DOHH2 (cell line): ENCODE measurements at regions not wholly inside any gene's neighbourhood (a gene's known extent, or its start where the extent isn't known, plus 50 kb on each side); places are given as distances from the start of the nearest gene placed in this dataset.

Experiments
- H3F3A ChIP-seq: fragments of 200-600 bp; sonication (generic), shearing (Covaris generic); 2 replicates; pipeline ENCODE4 v1.6.0; 2016; ENCODE audit warnings: antibody characterized with exemption, mild to moderate bottlenecking; ENCODE audit not compliant: control insufficient read depth, insufficient read depth
- H3K27ac ChIP-seq: fragments of 200-600 bp; sonication (generic); 2 replicates; pipeline ENCODE4 v1.5.1; 2014; ENCODE audit warnings: low read depth, mild to moderate bottlenecking, low read length, moderate library complexity
- H3K27me3 ChIP-seq: fragments of 200-600 bp; sonication (generic); 2 replicates; pipeline ENCODE4 v1.6.1; 2014; ENCODE audit warnings: mild to moderate bottlenecking, low read length, mixed read lengths; ENCODE audit not compliant: control insufficient read depth
- H3K36me3 ChIP-seq: fragments of 200-600 bp; sonication (generic); 2 replicates; pipeline ENCODE4 v1.6.1; 2014; ENCODE audit warnings: mild to moderate bottlenecking, low read length, moderate library complexity, mixed read lengths; ENCODE audit not compliant: control insufficient read depth
- H3K4me1 ChIP-seq: fragments of 200-600 bp; sonication (generic); 2 replicates; pipeline ENCODE4 v1.6.1; 2014; ENCODE audit warnings: mild to moderate bottlenecking, low read length, mixed read lengths; ENCODE audit not compliant: control insufficient read depth
- H3K4me2 ChIP-seq: fragments of 200-600 bp; sonication (generic); 2 replicates; pipeline ENCODE4 v1.6.0; 2014; ENCODE audit warnings: mild to moderate bottlenecking, low read length, moderate library complexity
- H3K4me3 ChIP-seq: fragments of 200-600 bp; sonication (generic); 2 replicates; pipeline ENCODE4 v1.5.1; 2014; ENCODE audit warnings: mild to moderate bottlenecking, low read length, mixed read lengths
- H3K79me2 ChIP-seq: fragments of 200-600 bp; sonication (generic); 2 replicates; pipeline ENCODE4 v1.6.1; 2014; ENCODE audit warnings: mild to moderate bottlenecking, low read length, mixed read lengths; ENCODE audit not compliant: control insufficient read depth
- H3K9me2 ChIP-seq: fragments of 200-600 bp; sonication (generic); replicated peaks from 2 replicates; pipeline ENCODE4 v1.6.1; 2014; ENCODE audit warnings: mild to moderate bottlenecking, low read length, mixed read lengths; ENCODE audit not compliant: control insufficient read depth
- H3K9me3 ChIP-seq: fragments of 200-600 bp; sonication (generic); 2 replicates; pipeline ENCODE4 v1.6.1; 2014; ENCODE audit warnings: antibody characterized with exemption, low read length, mixed read lengths; ENCODE audit not compliant: control insufficient read depth, insufficient read depth
- H4K20me1 ChIP-seq: fragments of 200-600 bp; sonication (generic); 2 replicates; pipeline ENCODE4 v1.6.0; 2014; ENCODE audit warnings: low read depth, mild to moderate bottlenecking, antibody characterized with exemption, low read length, moderate library complexity; ENCODE audit not compliant: control insufficient read depth, insufficient read depth
- EZH2phosphoT487 ChIP-seq: fragments of 200-600 bp; sonication (generic); IDR thresholded peaks from 2 replicates; pipeline ENCODE4 v1.6.1; 2017; ENCODE audit warnings: borderline replicate concordance, mild to moderate bottlenecking, antibody characterized with exemption, low read length, moderate library complexity, mixed read lengths
- TF ChIP-seq, protein P1 (sequence below): fragments of 200-600 bp; sonication (generic); IDR thresholded peaks from one replicate; pipeline ENCODE4 v1.5.1; 2014; ENCODE audit warnings: antibody characterized with exemption, mild to moderate bottlenecking, low read depth, low read length; ENCODE audit not compliant: poor library complexity, severe bottlenecking

DNA sequence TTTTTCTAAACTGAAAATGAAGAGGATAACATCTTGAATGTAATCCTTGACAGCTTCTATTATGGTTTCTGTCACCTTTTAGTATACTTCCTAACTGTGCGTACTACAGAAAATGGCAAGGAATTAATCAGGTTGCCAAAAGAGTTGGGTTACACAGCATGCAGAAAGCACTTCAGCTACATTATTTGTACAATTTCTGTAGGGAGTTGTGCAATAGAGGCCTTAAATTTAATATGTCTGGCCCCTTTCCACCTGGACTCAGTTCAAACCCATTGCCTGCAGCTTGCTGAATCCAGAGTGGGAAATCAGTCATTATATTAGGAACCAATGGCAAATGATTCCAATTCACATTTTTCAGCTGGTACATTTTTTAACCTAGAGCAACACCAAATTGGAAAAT is 549.7 kb downstream of the CSNK1G3 start:
- H3K9me2 ChIP-seq, result no peaks in the 10 kb centered on the region
- no peak overlapping the region for H3K27ac ChIP-seq
- H3K4me1 ChIP-seq, result peaks cover 22% of the 10 kb centered on the region
- 0 out of 2 replicates have a peak, but pooled peaks cover 2% of the 10 kb centered on the region for H3F3A ChIP-seq
- no peak for TF ChIP-seq EZH2phosphoT487
- TF ChIP-seq, protein P1, sequence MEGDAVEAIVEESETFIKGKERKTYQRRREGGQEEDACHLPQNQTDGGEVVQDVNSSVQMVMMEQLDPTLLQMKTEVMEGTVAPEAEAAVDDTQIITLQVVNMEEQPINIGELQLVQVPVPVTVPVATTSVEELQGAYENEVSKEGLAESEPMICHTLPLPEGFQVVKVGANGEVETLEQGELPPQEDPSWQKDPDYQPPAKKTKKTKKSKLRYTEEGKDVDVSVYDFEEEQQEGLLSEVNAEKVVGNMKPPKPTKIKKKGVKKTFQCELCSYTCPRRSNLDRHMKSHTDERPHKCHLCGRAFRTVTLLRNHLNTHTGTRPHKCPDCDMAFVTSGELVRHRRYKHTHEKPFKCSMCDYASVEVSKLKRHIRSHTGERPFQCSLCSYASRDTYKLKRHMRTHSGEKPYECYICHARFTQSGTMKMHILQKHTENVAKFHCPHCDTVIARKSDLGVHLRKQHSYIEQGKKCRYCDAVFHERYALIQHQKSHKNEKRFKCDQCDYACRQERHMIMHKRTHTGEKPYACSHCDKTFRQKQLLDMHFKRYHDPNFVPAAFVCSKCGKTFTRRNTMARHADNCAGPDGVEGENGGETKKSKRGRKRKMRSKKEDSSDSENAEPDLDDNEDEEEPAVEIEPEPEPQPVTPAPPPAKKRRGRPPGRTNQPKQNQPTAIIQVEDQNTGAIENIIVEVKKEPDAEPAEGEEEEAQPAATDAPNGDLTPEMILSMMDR, result no peak
- no peak overlapping the region for H3K4me2 ChIP-seq
- H3K27me3 ChIP-seq, result no peaks in the 10 kb centered on the region
- H3K4me3 ChIP-seq, result no peak overlapping the region
- H3K79me2 ChIP-seq, result no peaks in the 10 kb centered on the region
- no peaks in the 10 kb centered on the region for H4K20me1 ChIP-seq
- H3K9me3 ChIP-seq, result no peaks in the 10 kb centered on the region
- H3K36me3 ChIP-seq, result no peaks in the 10 kb centered on the region

DNA sequence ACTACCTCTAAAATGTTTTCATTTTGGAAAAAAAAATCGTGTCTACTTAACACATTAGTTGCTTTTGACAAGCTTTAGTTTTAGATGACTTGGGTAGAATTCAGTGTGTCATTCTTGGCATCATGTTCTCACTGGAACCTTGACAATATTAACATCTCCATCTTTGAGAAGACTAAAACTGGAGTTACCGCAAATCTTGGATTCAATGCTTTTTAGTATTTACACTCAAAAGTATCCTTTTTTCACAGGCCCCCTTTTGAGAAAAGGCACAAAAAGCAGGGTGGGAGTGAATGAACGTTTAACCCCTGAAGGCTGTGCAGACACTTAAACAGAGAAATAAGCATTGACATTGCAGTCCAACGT is 549.1 kb downstream of the CSNK1G3 start:
- no peaks in the 10 kb centered on the region for H4K20me1 ChIP-seq
- H3K27ac ChIP-seq, result no peak overlapping the region
- no peaks in the 10 kb centered on the region for H3K79me2 ChIP-seq
- H3K4me1 ChIP-seq, result peaks cover 28% of the 10 kb centered on the region
- no peak overlapping the region for H3K4me2 ChIP-seq
- TF ChIP-seq, protein P1, result no peak
- no peak for TF ChIP-seq EZH2phosphoT487
- H3F3A ChIP-seq, result 0 out of 2 replicates have a peak, but pooled peaks cover 2% of the 10 kb centered on the region
- H3K36me3 ChIP-seq, result no peaks in the 10 kb centered on the region
- H3K4me3 ChIP-seq, result no peak overlapping the region
- H3K9me2 ChIP-seq, result no peaks in the 10 kb centered on the region
- H3K9me3 ChIP-seq, result no peaks in the 10 kb centered on the region
- H3K27me3 ChIP-seq, result no peaks in the 10 kb centered on the region

DNA sequence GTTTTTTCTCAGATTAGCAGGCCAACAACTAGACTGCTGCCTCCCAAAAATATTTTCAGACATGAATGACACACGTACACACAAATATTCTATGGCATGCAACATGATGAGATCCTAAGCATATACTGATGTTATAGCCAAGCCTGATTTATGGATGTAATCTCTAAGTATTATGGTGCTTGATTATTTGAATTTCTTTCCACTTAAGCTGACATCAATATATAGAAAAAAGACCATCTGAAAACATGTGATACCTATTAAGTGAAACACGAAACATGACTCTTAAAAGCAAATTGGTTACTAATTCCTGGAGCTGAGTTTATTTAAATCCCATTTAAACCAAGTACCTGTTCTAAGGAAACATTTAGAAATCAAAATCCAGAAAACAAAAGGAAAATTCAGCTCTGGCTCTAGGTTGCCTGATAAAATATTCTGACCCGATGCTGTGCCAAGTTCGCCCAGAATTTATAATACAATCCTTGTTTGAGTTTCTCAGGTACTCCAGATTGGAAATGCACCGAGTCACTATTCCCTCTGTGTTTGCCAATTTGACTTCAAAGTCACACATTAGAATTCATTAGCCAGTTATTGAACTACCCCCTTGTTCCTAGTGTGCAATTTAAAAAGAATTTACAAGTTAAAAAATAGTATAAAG is 548.6 kb downstream of the CSNK1G3 start:
- TF ChIP-seq, protein P1, result no peak
- Histone ChIP-seq H3K27me3 (no peaks in the 10 kb centered on the region), H3K4me1 (peaks cover 33% of the 10 kb centered on the region), H3K4me2 (no peak overlapping the region), H3K9me3 (no peaks in the 10 kb centered on the region), H3K4me3 (no peak overlapping the region), H3K27ac (no peak overlapping the region), H3K79me2 (no peaks in the 10 kb centered on the region), H4K20me1 (no peaks in the 10 kb centered on the region), H3F3A (0 out of 2 replicates have a peak, but pooled peaks cover 2% of the 10 kb centered on the region), H3K36me3 (no peaks in the 10 kb centered on the region), H3K9me2 (no peaks in the 10 kb centered on the region)
